Urinary bladder (tissue), 3 donors: ENCODE measurements at regions not wholly inside any gene's neighbourhood (a gene's known extent, or its start where the extent isn't known, plus 50 kb on each side); places are given as distances from the start of the nearest gene placed in this dataset.

Experiments
- DNase-seq: peaks from one replicate; pipeline ENCODE4 v3.0.0-alpha.2; 2015; ENCODE audit errors: extremely low spot score
- H3K27ac ChIP-seq: one replicate; pipeline ENCODE4 v1.5.1; 2013; ENCODE audit warnings: low read depth, mild to moderate bottlenecking, moderate library complexity
- H3K36me3 ChIP-seq: one replicate; pipeline ENCODE4 v1.6.1; 2013; ENCODE audit warnings: mild to moderate bottlenecking, moderate library complexity; ENCODE audit not compliant: insufficient read depth
- H3K4me1 ChIP-seq: one replicate; pipeline ENCODE4 v1.6.1; 2013; ENCODE audit warnings: mild to moderate bottlenecking, moderate library complexity; ENCODE audit not compliant: insufficient read depth
- H3K4me3 ChIP-seq: one replicate; pipeline ENCODE4 v1.5.1; 2013; ENCODE audit warnings: low read depth, low read length
- WGBS: extraction: QIAGEN DNeasy Blood & Tissue Kit; methylation state at CpG from one replicate; pipeline ENCODE4 v1.1.7; 2013; 5-methylcytosine and 5-hydroxymethylcytosine counted together
- donor health status: healthy with polysubstance abuse.
- donor health status: healthy.

DNA sequence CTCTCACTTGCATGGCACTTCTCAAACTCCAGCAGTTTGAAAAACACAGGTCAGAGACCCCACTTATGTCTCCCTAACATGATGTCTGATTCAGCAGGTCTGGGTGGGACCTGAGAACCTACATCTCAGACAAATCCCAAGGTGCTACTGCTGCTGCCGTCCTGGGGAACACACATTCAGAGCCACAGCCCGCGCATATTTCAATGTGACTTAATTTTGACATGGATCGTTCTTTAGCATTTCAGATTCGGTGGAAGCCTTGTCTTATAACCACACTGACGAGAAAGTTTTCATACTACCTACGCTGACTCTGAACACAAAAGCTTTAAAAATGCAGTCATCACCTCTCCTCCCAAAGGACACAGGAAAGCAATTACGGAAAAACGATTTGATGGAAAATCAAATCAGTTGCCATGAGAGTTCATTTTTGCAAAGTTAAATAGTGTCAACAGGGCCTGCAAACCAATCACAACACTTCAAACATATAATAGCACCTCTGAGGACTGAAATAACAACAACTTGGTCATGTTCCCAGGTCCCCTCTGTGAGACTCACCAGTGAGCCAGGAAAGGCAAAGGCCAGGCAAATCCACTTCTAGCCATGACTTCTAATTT is 132.6 kb downstream of the SHANK2 start:
- WGBS, result 88% methylated on average over 9 of the region's 9 CpGs
- Histone ChIP-seq H3K4me3 (no peak overlapping the region), H3K27ac (no peak overlapping the region), H3K36me3 (no peaks in the 10 kb centered on the region), H3K4me1 (no peaks in the 10 kb centered on the region)
- DNase-seq, result no peak

DNA sequence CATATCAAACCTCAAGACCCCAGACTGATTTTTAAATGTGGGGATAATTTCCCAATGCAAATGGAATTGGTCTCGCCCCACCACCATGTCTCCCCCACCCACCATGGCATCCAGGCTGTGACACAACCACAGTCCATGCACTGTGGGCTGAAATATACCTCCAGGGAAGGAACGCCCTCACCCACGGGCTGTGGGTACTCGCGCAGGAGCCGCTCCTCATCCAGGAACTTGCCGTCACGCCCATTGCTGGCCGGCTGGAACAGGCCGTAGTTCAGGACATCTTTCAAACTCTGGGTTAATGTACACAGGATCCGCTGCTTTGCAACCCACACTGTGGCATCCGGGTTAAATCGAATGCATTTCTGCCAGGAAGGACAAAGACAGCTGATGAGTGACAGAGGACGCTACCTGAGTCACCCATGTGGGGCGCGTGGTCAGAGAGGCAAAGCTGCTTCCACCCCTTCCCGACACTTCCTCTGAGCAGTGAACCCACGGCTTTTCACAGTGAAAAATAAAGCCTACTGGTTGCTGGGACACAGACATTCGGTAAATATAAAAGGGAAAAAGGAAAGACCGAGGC is 133.6 kb downstream of the SHANK2 start:
- Histone ChIP-seq H3K27ac (no peak overlapping the region), H3K36me3 (no peaks in the 10 kb centered on the region), H3K4me3 (no peak overlapping the region), H3K4me1 (no peaks in the 10 kb centered on the region)
- WGBS, result 92% methylated on average over 20 of the region's 20 CpGs
- no peak for DNase-seq

DNA sequence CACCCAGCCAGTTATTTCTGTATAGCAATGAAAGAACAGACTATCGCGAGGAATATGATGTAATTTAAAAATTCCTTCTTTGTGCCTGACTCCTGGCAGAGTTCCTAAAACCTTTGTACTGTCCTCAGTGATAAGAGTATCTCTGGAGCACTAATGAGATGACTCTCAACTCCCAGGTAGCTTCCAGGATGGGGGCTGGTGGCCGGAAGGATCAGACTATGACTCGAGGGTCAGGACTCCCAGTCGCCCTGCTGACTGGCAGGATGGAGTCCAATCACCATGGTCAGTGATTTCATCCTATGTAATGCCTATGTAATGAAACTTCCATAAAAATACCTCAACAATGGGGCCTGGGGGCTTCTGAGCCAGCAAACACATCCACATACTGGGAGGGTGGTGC is 135.1 kb downstream of the SHANK2 start:
- Histone ChIP-seq H3K36me3 (no peaks in the 10 kb centered on the region), H3K27ac (no peak overlapping the region), H3K4me1 (no peaks in the 10 kb centered on the region), H3K4me3 (no peak overlapping the region)
- 69% methylated on average over 5 of the region's 5 CpGs for WGBS
- DNase-seq, result no peak

DNA sequence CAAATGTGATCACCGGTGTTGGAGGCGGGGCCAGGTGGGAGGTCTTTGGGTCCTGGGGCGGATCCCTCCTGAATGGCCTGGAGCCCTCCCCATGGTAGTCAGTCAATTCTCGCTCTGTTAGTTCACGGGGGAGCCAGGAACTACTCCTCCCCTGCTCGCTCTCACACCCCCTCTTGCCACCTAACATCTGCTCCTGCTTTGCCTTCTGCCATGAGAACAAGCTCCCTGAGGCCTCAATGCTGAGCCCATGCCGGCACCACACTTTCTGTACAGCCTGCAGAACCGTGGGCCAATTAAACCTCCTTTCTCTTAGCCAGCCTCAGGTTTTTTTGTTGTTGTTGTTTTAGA is 135.7 kb downstream of the SHANK2 start:
- Histone ChIP-seq H3K27ac (no peak overlapping the region), H3K36me3 (no peaks in the 10 kb centered on the region), H3K4me1 (no peaks in the 10 kb centered on the region), H3K4me3 (no peak overlapping the region)
- 80% methylated on average over 8 of the region's 8 CpGs for WGBS
- DNase-seq, result no peak

DNA sequence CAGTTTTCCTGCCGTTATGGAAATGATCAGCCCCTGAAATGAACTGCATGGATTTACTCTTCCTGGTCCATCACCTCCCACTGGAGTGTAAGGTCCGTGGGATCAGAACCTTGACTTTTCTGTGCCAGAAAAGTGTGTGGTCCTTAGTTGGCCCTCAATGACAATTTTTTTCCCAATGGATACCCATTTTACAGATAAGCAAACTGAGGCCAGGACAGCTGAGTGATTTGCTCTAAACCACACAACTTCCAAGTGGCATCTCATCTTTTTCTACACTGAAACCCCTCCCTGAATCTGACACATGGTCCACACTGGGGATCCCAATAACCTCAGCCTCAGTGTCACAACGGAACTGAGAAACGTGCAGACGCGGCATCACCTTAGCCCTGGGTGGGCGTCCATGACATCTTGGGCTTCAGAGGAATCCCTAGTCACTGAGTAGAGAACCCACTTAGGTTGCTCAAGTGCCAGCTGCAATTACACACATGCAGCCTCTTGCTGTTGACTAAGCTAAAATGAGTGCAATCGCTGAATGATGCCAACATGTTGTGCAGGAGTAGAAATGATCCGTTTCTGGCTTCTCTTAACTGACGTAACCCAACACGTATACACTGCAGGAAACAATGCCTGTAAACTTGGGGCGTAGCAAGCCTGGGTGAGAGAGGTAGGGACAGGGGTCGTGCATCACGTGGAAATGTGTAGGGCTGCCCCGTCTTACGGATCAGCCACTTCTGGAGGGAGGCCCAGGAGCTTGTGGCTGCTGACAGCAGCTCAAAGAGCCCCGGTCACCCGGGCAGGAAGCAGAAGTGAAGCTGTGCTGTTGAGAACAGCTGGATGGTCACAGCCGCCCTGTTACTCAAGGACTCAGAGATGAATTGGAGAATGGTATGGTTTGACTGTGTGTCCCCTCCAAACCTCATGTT is 136.3 kb downstream of the SHANK2 start:
- WGBS, result 59% methylated on average over 19 of the region's 19 CpGs
- DNase-seq, result no peak

DNA sequence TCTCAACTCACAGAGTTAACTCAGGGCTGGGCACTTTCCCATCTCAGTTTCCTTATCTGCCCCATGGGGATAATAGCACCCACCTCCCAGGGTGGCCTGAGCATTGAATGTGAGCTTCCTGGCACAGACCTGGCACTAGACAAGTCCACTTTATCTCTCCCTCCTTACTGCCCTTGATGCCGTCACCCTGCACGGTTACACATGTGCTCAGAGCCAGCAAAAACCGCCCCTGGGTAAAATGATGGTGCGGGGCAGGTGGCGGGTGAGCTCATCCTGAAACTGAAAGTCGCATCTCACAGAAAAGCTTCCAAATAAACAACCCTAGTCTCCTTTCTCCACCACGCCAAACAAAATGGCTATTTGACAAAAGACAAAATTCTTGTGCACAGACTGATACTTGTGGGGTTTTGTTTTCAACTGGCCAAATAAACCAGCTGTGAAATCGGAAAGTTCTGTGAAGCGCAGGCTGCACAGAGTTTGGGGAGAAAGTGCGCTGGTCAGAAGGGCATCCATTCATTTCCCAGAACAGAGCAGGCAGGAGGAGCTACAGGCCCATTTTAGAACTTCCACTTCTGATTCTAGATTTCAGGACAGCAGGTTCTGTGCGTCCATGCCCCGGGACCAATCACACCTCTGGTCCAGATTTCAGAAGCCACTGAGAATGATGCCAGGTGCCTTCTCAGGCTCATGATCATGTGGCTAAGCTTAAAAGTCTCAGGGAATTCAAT is 138.1 kb downstream of the SHANK2 start:
- no peaks in the 10 kb centered on the region for H3K4me1 ChIP-seq
- 60% methylated on average over 12 of the region's 12 CpGs for WGBS
- no peak overlapping the region for H3K27ac ChIP-seq
- no peak overlapping the region for H3K4me3 ChIP-seq
- H3K36me3 ChIP-seq, result no peaks in the 10 kb centered on the region
- DNase-seq, result no peak

More for the DNA sequence above, 136.3 kb downstream of the SHANK2 start:
- no peak overlapping the region for H3K4me3 ChIP-seq
- H3K4me1 ChIP-seq, result no peaks in the 10 kb centered on the region
- no peaks in the 10 kb centered on the region for H3K36me3 ChIP-seq
- H3K27ac ChIP-seq, result no peak overlapping the region

DNA sequence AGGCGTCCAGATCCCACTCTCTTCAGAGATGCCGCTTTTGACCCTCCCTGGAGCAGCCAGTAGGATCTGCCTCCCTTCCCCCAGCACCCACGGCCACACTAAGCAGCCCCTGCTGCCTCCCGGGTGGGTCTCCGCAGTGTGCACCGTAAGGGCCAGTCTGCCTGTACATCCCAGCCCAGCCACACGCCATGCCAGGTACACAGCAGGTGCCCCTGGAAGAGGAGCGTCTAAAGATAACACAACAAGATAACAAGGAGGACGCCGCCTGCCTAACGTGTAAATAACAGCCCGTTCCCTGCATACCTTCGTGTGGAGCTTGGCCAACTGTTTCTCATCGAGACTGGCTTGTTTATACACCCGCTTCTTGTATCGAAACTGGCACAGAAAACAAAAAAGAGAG is 139.4 kb downstream of the SHANK2 start:
- 37% methylated on average over 16 of the region's 16 CpGs for WGBS
- no peak for DNase-seq
- H3K4me1 ChIP-seq, result no peaks in the 10 kb centered on the region
- H3K36me3 ChIP-seq, result no peaks in the 10 kb centered on the region
- H3K4me3 ChIP-seq, result no peak overlapping the region
- H3K27ac ChIP-seq, result no peak overlapping the region

DNA sequence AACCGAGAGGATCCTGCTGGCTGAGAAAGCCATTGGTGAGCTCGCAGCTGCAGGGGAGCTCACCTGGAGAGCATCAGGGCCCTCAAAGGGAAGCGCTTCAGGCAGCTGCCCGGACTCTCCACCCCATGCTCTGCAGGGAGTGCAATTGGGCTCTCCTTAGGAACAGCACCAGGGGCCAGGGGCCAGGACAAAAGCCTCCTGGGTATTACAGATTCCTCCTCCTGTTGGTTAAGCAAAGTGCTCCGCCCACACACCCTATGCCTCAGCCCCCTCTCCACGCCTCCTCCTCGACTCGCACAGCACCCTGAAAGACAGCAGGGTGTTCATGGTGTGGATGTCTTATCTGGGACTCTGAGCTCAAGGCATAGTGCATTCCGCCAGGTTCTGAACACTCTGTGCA is 139.9 kb downstream of the SHANK2 start:
- no peak overlapping the region for H3K27ac ChIP-seq
- 51% methylated on average over 9 of the region's 9 CpGs for WGBS
- H3K4me3 ChIP-seq, result no peak overlapping the region
- no peaks in the 10 kb centered on the region for H3K36me3 ChIP-seq
- H3K4me1 ChIP-seq, result no peaks in the 10 kb centered on the region
- no peak for DNase-seq

DNA sequence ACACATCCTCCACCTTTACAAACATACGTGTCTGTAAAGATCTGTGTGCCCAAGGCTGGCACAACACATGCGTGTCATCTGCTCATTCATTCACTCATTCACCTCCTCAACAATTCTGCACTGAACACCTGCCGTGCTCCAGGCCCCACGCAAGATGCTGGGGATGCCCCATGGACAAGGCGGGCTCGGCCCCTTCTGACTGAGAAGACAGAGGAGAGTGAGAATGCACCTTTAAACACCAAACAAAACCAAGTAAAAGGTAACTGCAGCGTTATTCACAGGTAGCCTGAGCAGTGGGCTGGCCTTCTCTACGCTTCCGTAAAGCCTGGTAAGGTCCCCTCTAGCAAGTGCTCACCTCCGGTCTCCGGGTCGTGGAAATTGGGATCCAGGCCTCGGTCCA is 142.8 kb downstream of the SHANK2 start:
- H3K4me1 ChIP-seq, result no peaks in the 10 kb centered on the region
- H3K4me3 ChIP-seq, result no peak overlapping the region
- 96% methylated on average over 13 of the region's 13 CpGs for WGBS
- no peaks in the 10 kb centered on the region for H3K36me3 ChIP-seq
- DNase-seq, result no peak
- no peak overlapping the region for H3K27ac ChIP-seq

DNA sequence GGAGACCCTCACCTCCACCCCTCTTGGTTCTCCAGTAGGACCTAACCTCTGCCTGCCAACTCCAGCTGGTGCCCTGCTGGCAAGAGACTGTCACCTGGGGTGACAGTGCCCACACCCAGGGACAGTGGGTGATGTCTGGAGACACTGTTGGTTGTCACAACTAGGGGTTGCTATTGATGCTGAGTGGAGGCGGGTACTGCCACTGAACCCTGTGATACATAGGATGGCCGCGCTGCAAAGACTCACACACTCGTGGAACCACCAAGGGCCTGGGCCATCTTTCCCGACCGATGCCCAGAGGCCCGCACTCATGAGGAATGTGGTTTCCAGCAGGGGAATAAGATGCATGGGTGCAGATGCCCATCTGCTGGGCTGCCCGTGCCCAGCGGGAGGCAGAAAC is 143.2 kb downstream of the SHANK2 start:
- DNase-seq, result no peak
- no peaks in the 10 kb centered on the region for H3K4me1 ChIP-seq
- WGBS, result 96% methylated on average over 9 of the region's 9 CpGs

DNA sequence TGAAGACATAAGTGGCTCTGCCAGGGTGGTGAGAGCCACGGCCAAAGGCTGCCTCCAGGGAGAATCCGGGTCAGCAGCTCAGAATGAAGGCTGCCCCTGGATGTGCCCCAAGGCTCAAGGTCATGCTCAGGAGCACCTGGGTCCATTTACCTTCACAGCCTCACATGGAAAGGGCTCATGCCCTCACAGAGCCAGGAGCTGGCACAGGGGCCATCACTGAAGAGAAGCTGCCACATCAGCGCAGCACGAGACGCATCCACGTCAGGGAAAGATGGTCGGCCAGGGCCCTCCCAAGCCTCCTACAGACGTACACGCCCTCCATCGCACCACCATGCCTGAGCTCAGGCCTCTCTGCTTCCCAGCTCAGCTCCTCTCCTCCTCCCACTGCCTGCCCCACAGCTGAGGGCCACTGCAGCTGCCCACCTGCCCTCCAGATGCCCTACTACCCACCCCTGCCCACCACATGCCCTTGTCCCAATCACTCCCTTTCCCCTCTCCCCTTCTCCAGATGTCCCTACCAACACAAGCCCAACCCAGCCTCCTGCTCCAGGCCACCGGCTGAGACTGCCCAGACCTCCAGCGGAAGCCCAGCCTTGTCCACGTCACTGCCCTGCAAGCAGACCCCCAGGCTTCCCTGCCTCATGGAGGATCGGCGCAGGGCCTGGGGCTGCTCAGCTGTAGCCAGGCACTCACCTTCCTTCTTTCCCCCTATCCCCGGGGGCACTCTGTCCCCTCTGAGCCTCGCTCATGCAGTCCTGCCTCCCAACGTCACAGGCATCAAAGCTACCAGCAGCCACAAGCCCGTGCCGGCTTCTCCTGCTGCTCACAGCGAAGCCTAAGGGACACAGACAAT is 144.1 kb downstream of the SHANK2 start:
- 75% methylated on average over 21 of the region's 21 CpGs for WGBS
- no peak for DNase-seq

More for the DNA sequence above, 143.2 kb downstream of the SHANK2 start:
- Histone ChIP-seq H3K36me3 (no peaks in the 10 kb centered on the region), H3K27ac (no peak overlapping the region), H3K4me3 (no peak overlapping the region)

DNA sequence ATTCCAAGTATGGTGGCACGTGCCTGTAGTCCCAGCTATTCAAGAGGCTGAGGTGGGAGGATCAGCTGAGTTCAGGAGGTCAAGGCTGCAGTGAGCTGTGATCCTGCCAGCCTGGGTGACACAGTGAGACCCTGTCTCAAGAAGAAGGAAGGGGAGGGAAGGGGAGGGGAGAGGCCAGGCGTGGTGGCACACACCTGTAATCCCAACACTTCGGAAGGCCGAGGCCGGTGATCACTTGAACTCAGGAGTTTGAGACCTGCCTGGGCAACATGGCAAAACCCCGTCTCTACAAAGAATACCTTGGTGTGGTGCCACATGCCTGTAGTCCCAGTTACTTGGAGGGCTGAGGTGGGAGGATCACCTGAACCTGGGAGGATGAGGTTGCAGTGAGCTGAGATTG is 145.7 kb downstream of the SHANK2 start:
- Histone ChIP-seq H3K27ac (no peak overlapping the region), H3K36me3 (no peaks in the 10 kb centered on the region), H3K4me3 (no peak overlapping the region), H3K4me1 (no peaks in the 10 kb centered on the region)
- DNase-seq, result no peak
- 89% methylated on average over 6 of the region's 6 CpGs for WGBS

More for the DNA sequence above, 144.1 kb downstream of the SHANK2 start:
- no peak overlapping the region for H3K27ac ChIP-seq
- no peak overlapping the region for H3K4me3 ChIP-seq
- H3K36me3 ChIP-seq, result no peaks in the 10 kb centered on the region
- H3K4me1 ChIP-seq, result no peaks in the 10 kb centered on the region

DNA sequence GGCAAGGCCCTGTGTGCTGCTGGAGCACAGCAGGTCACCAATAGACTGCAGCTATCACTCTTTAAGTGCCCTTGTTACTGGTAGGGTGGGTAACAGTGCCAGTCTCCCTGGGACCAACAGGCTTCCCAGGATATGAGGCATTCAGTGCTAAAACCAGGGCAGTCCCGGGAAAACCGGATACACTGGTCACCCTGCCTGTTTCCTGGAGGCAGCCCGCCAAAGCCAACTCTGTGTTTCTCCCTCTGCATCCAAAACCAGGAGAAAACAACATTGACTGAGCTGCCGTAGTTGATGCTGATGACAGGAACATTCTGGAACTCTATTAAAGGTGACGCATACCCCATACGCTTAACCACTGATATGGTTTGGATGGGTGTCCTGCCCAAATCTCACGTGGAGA is 149.1 kb downstream of the SHANK2 start:
- WGBS, result 75% methylated on average over 7 of the region's 7 CpGs
- no peak for DNase-seq
- Histone ChIP-seq H3K4me3 (no peak overlapping the region), H3K36me3 (no peaks in the 10 kb centered on the region), H3K4me1 (no peaks in the 10 kb centered on the region), H3K27ac (no peak overlapping the region)
